Activated T-cell treated with anti-CD3 and anti-CD28 coated beads for 24 hours (primary cell): ENCODE measurements at regions not wholly inside any gene's neighbourhood (a gene's known extent, or its start where the extent isn't known, plus 50 kb on each side); places are given as distances from the start of the nearest gene placed in this dataset.

ENCODE experiments used
- DNase-seq: peaks from one replicate; pipeline ENCODE4 v3.0.0-alpha.2; 2020; ENCODE audit warnings: low read depth

DNA sequence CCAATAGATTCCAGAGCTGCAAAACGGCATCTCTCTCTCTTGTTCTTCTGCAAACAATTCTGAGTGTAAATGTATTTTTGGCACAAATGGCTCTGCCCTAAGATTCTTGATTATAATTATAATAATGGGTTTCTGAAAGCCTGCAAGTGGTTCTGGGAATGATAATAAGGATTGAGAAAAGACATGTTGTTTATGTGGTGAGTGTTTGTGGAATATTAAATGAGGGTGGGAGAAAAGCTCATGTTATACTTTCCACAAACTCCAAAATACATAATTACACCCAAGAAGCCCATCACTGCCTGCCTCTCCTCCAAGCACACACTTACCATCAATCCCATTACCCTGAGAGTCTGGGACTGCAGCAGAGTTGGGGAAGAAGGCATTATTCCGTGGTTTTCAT lies 460.0 kb upstream of the BRINP1 start:
- DNase-seq: no peak

DNA sequence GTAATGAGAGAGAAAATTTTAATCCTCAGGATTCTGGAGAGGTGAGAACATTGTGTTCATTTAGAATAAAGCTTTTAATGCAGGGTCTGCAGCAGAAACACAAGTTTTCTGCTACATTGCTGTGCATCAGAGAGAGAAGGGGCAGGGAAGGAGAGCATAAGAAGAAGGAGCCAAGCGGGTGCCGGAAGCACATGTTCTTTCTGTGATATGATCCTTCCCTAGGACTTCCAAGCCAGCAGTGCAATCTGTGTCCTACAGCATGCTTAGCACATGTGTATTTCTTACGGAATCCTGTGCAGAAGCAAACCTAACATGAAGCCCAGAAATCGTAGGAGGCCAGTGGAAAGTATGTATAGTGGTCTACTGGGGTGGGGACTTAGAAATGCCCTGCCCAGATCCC lies 458.3 kb upstream of the BRINP1 start:
- no peak for DNase-seq

DNA sequence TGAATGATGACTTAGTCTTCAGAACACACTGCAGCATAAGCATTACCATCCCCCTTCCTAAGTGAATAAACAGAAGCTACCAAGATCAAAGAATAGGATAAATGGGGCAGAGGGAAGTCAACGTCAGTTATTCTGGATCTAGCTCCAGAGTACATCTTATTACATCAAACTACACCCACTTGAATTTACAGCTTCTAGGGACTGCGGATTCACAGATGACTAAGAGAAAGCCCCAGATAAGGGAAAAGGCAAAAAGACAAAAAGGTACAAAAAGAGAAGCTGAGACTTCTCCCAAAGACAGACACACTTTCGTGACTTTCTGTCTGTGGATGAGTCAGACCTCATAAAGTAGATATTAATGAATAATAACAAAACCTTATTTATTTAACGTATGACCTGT lies 457.9 kb upstream of the BRINP1 start:
- DNase-seq: no peak

DNA sequence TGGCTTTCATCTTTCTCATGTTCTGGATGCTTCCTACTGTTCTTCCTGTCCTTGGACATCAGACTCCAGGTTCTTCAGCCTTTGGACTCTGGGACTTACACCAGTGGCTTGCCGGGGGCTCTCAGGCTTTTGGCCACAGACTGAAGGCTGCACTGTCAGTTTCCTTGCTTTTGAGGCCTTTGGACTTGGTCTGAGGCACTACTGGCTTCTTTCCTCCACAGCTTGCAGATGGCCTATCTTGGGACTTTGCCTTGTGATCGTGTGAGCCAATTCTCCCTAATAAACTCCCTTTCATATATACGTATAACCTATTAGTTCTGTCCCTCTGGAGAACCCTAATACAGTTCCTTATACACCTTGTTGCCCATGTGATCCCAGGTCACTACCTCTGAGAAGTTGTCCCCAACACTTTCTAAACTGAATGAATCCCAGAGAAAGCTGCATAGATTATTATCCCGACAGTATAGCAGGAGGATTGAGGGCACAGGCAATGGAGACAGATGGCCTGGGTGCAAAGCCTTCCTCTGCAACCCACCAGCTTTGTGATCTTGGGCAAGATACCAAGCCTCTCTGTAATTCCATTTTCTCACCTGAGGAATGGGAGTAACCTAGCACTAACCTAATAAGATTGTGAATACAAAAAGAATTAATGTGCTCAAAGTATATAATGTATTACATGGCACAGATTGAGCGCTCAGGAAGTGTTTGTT lies 449.6 kb upstream of the BRINP1 start:
- DNase-seq: no peak

DNA sequence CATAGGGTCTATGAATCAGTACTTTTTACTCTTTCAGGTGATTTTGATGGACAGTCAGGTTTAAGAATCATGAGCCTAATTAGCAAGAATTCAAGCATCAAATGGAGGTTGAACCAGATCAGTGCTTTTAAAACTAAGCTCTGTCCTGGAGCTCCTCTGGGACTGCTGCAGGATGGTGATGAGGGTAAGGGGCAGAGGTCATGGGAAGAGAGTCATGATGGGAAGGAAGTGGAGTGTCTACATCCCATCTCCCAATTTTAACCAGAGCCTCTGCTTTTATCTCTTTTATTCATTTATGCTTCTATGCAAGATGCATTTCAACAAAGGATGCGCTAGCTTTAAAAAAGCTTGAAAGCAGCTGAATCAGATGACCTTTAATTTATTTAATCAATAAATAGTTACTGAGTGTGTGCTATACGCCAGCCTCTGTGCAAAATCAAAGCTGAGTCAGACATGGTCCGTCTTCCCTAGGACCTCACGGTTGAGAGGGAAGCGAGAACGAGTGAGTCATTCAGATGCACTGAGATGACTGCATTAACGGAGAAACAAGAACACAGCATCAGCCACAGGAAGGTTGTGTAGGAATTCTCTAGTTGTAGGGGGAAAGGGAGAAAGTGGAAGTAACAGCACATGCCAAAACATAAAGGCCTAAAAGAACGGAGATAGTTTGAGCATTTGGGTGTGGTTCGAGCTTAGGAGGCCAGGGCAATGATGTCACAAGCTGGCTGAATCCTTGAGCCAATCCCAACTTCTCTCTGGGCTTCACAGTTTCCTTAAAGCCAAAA lies 441.6 kb upstream of the BRINP1 start:
- DNase-seq: no peak

DNA sequence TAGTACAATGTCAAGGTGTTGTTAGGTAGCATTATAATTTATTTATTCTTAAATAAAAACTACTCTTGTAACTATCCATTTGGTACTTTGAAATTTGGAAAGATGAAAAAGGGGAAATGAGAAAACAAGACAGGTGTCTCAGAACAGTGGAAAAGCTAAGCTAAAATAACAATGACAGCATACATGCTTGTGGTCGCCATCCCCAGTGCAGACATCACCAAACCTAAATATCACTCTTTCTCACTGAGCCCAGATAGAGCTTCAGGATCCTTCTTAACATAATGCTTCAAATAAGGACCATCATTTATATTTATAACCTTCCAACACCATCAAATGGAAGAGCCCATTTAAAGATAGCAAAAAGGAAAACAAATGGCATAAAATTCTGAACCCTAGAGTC lies 434.4 kb upstream of the BRINP1 start:
- DNase-seq: no peak

DNA sequence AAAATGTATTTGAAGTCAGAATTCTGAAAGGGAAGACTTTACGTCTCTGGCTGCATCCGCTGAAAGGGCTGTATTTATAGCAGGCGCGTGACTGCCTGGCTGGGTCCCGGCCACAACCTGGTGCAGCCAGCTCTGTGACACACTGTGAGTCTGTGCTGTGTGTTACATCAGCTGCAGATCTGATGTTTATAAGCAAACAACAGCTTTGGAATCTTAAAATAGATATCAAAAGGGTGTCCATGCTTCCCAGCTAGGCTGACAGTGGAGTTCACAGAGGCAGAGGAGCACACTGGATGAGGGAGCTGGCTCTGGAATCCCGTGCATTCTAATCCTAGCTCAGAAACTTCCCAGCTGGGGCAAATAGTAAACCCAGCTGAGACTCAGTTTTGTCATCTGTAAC lies 433.4 kb upstream of the BRINP1 start:
- no peak for DNase-seq

DNA sequence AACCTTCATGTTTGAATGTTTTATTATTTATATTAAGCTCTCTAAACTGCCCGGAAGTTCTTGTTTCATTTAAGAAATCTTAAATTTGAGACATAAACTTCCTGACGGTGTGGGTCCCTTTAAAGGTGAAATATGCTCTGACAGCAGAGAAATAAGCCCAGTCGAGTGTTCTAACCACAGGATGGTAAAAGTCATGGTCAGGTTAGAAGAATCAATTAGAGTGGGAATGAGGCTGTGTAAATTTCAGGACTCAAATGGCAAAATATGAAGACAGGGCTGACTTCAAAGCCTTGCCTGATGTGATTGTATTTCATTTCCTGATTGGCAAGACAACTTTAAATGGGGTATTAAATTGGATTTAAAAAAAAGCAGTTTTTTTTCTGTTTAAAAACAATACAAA lies 432.9 kb upstream of the BRINP1 start:
- DNase-seq: no peak

DNA sequence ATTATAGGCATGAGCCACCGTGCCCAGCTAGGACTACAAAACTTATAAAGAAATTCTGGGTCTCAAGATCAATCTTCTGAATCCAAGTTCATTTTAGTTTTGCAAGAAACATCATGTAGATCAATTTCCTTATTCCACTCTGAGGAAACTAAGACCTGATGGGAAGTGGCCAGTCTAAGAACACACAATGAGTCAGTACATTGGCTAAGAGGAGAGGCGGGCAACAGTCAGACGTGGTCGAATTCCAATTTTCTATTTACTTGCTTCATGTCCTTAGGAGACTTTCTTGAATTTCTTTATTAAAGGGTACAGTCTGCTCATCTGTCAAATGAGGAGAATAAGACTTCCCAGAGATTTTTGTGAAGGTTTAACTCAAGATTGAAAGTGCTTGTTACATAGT lies 432.1 kb upstream of the BRINP1 start:
- no peak for DNase-seq

DNA sequence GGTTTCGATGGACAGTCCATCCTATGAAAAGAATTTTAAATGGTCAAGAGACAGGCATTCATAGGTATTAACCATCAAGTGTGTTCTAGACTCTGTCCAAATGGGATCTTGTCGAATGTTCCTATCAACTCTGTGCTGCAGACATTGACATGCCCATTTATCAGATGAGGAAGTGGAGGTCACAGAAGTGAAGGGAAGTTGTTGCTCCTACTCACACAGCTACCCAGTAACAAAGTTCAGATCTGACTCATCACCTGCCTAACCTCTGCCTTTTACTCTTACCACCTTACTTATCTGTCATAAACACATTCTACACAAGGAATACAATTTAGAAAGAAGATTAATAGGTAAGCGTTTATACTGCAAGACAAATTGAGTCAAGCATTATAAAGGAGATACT lies 426.2 kb upstream of the BRINP1 start:
- no peak for DNase-seq

DNA sequence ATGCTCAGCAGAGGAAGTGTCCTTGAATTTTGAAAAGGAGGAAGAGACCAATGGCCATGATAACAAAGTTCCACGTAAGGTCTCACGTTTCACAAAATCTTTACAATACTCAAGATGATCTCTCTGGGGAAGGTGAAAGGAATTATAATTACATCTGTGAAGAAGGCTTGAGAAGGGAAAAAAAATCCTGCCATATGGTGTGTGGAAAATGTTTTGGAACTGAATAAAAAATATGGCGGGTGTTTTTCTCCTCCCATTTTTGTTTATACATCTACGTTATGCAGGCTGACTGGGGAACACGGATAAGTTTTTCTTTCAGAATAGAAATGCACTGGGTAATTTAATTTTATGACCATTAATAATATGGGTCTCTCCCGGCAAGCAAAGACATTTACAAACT lies 425.6 kb upstream of the BRINP1 start:
- no peak for DNase-seq

DNA sequence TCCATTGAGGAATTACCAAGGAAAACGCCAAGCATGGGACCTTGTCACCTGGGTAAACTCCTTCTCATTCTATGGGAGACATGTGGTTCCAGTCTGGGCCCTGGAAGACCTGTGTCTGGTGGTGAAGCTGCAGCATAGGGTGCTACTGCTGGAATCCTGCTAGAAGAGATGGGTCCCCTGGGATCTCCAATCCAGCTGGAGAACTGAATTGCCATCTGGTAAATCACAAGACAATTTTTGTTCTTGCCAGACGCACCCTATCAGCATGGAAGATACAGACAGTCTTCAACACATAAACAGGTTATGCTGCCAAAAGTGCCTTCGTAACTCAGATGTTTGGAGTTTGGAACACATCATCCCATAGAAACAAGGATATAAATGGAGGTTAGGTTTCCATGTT lies 424.0 kb upstream of the BRINP1 start:
- DNase-seq: no peak

DNA sequence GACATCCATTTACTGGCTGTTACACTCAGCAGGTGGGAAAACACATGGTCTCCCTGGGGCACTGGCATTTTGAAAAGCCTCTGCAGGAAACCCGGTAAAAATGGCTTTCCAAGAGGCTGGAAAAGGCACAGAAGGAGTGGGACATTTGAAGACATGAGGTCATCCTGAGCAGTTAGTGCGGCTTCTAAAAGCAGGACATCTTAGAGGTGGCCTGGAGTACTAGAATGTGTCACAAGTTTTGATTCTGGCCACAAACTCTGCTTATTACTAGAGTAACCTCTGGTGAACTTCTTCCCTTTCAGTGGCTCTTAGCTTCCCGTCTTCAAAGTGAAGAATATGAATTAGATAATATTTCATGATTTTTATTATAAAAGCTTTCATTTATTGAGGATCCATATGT lies 423.0 kb upstream of the BRINP1 start:
- no peak for DNase-seq

DNA sequence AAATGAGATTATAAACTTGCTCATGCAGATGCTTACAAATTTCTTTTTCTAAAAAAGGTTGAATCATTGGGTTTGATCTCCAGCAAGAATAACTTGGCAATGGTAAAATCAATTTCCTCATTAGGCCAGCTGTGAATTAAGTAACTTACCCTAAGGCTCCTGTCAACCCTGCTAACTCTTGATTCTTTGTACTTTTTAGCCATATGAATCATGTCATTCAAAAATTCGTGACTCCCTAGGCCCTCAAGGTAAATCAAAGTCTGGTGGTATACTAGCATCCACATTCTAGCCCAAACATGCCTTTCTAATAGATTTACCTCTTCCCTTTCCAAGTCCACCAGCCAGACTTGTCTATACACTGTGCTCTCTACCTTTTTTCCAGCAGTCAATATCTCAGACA lies 420.8 kb upstream of the BRINP1 start:
- no peak for DNase-seq

DNA sequence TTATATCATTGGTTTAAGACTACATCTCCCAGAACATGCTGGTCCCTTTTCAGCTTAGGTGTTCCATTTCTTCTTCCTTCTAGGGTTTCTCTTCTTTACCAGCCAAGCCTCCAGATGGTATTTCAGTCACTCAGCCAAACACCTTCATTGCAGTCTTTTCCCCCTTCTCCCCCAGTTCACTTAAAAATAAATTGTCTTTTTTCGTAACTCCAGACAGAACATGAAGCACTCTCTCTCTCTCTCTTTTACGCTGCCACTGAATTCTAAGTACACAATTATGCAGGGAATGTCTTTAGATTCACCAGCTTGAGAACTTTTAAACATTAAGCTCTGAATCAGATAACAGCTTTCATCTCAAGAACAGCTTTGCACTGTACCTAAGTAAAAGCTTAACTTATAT lies 419.7 kb upstream of the BRINP1 start:
- no peak for DNase-seq

DNA sequence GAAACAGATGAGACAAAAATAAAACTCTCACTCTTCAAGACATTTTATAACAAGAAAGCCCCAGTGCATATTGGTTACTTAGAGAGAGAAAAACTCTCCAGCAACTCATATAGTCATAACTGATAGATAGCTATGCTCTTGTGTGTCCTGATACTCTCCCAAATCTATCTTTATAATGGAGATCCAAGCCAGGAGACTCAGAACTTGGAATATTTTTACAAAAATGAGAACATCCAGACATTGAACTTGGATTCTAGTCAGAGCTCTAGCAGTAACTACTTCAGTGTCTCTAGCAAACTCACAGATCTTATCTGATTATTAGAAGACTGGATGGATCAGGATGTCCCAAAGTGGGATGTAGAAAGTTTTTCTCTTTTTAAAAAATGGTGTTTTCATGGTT lies 412.7 kb upstream of the BRINP1 start:
- DNase-seq: no peak

DNA sequence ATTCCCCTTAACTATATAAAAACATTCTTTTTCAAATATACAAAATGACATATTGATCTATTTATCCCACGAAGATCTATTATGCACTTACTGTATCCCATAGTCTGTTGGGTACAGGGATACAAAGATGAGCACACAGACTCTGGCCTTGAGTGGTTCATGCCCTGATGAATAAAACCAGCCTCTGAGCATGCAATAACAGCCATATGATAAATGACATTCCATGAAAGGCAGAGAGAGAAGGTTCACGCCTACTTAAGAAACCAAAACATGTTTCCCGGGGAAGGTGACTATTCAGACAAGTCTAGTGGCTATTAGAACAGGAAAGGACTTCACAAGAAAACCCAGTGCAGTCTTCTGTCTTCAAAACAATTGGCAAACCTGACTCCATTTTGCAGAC lies 406.2 kb upstream of the BRINP1 start:
- no peak for DNase-seq

DNA sequence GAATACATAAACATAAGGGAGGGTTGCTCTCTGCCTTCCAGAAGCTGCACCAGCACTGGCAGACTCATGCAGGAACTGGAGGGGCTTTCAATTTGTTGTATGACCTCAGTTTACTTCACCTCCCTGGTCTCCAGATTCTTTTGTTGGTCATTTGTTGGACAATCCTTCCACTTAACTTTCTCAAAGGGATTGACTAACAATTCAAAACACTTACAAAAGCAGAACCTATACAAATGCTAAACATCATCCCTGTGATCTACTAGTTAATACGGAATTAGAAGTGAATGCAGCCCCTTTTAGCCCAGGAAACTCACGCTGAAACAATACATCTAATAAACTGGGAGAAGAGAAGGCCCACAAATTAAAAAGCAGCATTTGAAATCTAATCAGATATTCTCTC lies 404.6 kb upstream of the BRINP1 start:
- no peak for DNase-seq

DNA sequence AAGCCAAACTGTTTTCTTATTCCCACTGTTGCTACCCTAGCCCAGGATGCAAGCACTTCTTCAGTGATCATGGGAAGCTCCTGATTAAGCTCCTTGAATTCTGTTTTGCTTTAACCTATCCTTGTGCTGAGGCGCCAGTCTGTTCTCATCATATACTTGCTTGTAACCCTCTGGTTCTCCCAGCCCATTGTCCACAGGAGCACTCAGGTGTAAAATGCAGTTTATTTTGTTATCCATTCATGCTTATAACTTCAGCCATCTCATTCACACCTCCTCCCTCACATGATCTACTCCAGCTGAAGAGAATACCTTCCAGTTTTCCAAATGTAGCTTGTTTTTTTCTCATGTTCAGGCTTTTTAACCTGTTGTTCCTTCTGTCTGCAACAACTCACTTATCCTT lies 402.1 kb upstream of the BRINP1 start:
- DNase-seq: no peak

DNA sequence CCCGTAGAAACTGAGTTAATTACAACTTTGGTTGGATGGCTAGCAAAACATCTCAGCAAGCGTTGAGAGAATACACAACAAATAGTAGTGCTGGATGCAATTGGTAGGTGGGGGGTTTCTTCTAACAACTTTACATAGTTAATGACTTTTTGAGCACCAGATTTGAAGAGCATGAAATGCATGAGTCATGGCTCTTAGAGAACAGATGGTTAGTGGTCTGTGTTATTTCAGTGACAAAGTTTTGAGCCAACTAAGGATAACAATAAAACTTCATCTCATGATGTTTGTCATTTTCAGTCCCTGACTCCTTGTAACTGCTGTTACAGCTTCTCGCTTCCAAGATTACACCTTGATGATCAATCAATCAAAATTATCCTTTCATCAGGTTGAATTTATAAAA lies 399.0 kb upstream of the BRINP1 start:
- DNase-seq: no peak

DNA sequence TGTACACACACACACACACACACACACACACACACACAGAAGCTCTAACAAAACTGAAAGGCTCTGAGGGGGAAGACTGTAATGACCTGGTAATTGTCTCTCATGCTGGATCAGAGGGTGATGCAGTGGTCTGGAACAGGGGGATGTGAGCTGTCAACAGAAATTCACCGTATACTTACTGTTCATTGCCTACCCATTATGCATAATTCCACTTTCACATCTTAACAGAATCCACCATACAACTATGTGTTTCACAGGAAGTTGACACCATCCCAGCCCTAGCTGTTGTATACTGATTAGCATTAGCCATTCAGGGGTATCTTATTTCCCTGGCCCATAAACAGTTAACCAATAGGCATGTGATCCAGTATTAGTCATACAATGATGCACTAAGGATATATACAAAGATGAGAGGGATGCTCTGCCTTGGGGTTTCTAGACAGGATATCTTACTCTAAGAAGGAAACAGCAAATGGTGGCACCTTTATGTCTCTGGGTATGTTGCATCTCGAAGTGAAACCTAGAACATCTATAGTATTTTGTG lies 396.5 kb upstream of the BRINP1 start:
- no peak for DNase-seq

DNA sequence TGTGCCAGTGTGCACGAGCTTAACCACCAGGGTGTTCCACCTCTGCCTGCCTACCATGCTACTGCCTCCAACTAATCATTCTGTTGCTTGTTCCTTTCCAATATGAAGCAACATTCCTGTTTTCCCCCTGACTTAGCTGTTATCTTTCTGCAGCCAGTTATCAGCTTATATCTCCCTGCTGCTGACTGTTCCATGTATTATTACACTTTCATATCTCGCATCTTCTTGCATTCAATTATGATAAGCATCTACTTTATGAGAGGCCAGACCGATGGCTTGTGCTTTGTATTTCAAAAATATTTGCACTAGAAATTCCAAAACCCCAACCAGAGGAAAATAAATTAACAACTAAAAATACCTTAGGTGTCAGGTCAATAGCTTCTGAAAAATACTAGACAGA lies 394.0 kb upstream of the BRINP1 start:
- no peak for DNase-seq

DNA sequence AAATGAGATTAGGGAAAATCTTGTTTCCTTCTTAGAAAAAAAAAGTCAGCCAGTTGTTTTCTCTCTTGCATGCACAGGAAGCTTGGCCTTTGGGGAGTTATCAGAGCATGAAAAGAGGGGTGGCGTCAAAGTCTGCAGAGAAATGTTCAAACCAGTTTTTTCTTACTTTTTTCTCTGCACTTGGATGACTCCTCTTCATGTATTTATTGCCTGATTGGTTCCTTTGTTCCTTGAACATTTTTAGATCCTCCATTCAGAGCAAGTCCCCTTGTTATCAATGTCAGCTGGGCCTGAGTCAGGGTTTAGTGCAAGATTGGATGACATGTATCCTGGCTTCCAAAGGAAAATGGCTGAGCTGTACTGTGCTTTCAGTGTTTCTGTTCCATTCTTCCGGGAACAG lies 392.6 kb upstream of the BRINP1 start:
- no peak for DNase-seq

DNA sequence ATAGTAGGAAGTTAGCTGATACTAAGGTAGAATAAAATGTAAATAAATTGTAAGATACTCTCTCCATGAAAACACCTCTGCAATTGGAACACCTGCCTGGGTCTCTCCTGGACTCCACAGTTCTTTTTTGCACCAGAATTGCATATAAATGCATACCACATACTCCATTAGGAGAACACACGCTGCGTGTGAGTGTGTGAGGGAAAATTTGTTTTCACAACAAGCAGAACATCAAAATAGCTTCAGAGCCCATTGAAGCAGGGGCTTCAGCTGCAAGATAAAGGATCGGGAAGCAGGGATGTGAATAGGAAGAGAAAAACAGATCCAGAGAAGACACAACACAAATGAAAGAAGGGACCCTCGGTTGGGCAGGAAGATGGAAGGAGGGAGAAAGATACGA lies 389.8 kb upstream of the BRINP1 start:
- DNase-seq: no peak
